ENCODE measurements at regions not wholly inside any gene's neighbourhood (a gene's known extent, or its start where the extent isn't known, plus 50 kb on each side); places are given as distances from the start of the nearest gene placed in this dataset.
A peak's percentile ranks its signal among the peaks of the same experiment; 100 is the strongest.

- H3K27ac ChIP-seq: peak overlapping the region in 1 of 2 donors; percentile 3
- no peak overlapping the region for H3K4me3 ChIP-seq
- no peak for DNase-seq (ENCODE audit: low spot score)
- TF ChIP-seq CTCF (IDR thresholded peaks at IDR 0.05): no peak
These were observed 143.9 kb downstream of the C9orf50 start for GRCh38 chr9:129476821-129477611.

- Histone ChIP-seq H3K4me3 (no peak overlapping the region), H3K27ac (peak overlapping the region; percentile 69 to 73)
- no peak for DNase-seq (ENCODE audit: low spot score)
- no peak for TF ChIP-seq CTCF (IDR thresholded peaks at IDR 0.05)
These were observed 146.0 kb downstream of the C9orf50 start for GRCh38 chr9:129474740-129475404.

GRCh38 chr9:129473523-129474244 is 147.2 kb downstream of the C9orf50 start:
- peak overlapping the region; percentile 69 to 73 for H3K27ac ChIP-seq
- no peak for TF ChIP-seq CTCF (IDR thresholded peaks at IDR 0.05)
- peak; percentile 82 for DNase-seq (ENCODE audit: low spot score)
- no peak overlapping the region for H3K4me3 ChIP-seq

- H3K4me3 ChIP-seq: no peak overlapping the region
- peak overlapping the region in 1 of 2 donors; percentile 69 for H3K27ac ChIP-seq
- no peak for TF ChIP-seq CTCF (IDR thresholded peaks at IDR 0.05)
- no peak for DNase-seq (ENCODE audit: low spot score)
These were observed 148.2 kb downstream of the C9orf50 start for GRCh38 chr9:129472651-129473102.

GRCh38 chr9:129471201-129472019 is 149.5 kb downstream of the C9orf50 start:
- Histone ChIP-seq H3K4me3 (no peak overlapping the region), H3K27ac (no peak overlapping the region)
- TF ChIP-seq CTCF (IDR thresholded peaks at IDR 0.05): no peak
- DNase-seq (ENCODE audit: low spot score): no peak

GRCh38 chr9:129469988-129470316 is 150.9 kb downstream of the C9orf50 start:
- no peak for TF ChIP-seq CTCF (IDR thresholded peaks at IDR 0.05)
- no peak for DNase-seq (ENCODE audit: low spot score)
- H3K4me3 ChIP-seq: no peak overlapping the region
- H3K27ac ChIP-seq: no peak overlapping the region

Data from coronary artery (tissue), 2 donors.